GM21717 (cell line): ENCODE measurements at regions not wholly inside any gene's neighbourhood (a gene's known extent, or its start where the extent isn't known, plus 50 kb on each side); places are given as distances from the start of the nearest gene placed in this dataset.
A peak's percentile ranks its signal among the peaks of the same experiment; 100 is the strongest.

ENCODE experiments used
- ATAC-seq: cut with Tn5 transposase; IDR thresholded peaks from one replicate; pipeline ENCODE4 v1.9.1; 2021; ENCODE audit warnings: mild to moderate bottlenecking, moderate library complexity; ENCODE audit not compliant: unreplicated experiment

DNA sequence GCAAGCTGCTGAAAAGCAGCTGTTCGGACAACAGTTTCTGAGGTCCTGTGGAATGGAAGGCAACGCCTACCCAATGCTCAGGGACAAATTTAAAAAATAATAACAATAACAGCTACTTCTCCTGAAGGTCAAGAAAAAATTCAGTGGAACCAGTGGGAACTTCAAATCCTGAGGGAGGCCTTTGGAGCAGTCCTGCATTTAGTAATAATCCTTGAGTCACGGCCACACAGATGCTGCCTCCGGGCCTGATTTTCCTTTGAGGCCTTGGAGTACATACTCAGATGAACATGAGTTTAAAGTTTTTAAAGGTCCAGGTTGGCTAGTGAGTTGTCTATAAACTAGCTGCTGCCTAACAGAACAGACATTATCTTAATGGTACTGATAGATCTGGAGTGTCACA is 268.0 kb downstream of the MSRB3 start:
- no peak for ATAC-seq

DNA sequence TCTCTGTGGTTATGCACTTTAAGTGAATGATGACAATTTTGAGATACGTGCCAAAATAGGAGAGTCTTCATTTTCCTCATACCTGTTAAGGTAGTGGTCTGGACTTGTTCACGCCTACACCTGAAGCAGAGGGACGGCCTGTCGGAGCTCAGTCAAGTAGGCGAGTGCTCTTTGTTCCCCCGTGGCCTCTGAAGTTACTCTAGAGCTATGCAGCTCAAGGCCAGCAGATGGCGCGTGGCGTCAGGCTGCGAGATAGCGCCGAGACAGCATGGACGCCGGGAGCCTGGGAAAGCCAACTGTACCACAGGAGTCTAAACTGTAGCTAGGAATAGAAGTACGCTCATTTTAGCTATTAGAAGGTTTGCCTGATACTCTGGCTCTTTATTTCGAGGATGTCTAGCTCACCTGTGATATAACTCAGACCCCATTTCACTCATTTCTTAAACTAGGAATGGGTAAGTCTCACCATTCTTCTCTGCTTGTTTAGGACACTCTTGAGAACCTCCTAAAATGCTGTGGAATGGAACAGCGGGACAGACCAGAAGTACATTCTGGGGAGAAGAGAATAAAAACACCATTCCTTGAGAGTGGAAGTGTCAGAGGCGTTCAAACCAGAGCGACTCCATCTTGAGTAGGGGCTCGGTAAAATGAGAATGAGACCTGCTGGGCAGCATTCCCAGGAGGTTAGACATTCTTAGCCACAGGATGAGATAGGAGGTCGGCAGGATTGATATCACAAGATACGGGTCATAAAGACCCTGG is 267.4 kb upstream of the HMGA2 start:
- peak; percentile 98 for ATAC-seq

DNA sequence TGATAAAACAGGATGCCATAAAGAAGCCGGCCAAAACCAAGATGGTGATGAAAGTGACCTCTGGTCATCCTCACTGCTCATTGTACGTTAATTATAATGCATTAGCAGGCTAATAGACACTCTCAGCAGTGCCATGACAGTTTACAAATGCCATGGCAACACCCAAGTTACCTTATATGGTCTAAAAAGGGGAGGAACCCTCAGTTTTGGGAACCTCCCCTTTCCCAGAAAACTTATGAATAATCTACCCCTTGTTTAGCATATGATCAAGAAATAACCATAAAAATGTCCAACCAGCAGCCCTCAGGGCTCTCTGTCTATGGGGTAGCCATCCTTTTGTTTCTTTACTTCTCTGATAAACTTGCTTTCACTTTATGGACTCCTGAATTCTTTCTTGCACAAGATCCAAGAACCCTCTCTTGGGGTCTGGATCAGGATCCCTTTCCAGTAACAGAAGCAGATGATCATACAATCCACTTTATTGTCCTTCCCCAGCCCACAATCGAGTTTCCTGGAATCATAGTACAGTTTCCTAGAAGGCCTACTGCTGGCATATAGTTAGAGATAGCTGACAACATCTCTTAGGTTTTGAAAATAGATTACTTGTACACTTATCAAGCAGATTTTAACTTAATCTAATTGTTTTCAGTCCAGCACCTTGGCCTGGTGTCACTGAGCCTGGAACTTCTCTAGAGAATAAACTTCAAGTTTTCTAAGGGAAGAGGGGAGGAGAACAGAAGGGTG is 266.7 kb upstream of the HMGA2 start:
- ATAC-seq, result no peak

DNA sequence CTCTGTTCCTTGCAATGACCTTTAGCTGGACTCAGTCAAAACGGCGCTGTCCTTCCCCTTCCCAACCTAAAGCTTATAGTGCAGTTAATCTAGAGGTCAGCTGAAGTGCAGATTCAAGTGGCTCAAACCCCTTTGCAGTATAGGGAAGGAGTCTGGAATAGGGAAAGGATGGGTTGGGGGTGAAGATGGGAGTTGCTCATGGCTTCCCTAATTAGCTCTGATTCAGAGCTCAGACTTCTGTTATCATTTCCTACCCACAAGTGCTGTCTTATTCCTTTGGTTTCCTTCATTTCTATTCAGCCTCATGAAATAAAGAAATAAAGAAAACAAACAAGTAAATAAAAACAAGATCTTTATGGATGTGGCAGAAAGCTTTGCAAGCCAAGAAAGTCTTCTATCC is 264.0 kb upstream of the HMGA2 start:
- no peak for ATAC-seq

DNA sequence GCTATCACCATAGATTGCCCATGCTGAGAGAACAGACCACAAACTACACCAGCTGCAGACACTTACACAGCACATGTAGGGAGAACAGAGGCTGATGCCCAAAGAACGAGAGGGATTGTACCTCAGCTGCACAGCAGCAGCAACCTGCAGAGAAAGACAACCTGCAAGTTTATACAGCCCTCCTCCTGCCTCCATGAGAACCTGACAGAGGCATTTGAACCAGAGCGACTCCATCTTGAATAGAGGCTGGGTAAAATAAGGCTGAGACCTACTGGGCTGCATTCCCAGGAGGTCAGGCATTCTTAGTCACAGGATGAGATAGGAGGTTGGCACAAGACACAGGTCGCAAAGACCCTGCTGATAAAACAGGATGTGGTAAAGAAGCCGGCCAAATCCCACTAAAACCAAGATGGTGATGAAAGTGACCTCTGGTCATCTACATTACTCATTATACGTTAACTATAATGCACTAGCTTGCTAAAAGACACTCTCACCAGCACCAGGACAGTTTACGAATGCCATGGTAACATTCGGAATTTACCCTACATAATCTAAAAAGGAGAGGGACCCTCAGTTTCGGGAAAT is 262.4 kb upstream of the HMGA2 start:
- no peak for ATAC-seq

DNA sequence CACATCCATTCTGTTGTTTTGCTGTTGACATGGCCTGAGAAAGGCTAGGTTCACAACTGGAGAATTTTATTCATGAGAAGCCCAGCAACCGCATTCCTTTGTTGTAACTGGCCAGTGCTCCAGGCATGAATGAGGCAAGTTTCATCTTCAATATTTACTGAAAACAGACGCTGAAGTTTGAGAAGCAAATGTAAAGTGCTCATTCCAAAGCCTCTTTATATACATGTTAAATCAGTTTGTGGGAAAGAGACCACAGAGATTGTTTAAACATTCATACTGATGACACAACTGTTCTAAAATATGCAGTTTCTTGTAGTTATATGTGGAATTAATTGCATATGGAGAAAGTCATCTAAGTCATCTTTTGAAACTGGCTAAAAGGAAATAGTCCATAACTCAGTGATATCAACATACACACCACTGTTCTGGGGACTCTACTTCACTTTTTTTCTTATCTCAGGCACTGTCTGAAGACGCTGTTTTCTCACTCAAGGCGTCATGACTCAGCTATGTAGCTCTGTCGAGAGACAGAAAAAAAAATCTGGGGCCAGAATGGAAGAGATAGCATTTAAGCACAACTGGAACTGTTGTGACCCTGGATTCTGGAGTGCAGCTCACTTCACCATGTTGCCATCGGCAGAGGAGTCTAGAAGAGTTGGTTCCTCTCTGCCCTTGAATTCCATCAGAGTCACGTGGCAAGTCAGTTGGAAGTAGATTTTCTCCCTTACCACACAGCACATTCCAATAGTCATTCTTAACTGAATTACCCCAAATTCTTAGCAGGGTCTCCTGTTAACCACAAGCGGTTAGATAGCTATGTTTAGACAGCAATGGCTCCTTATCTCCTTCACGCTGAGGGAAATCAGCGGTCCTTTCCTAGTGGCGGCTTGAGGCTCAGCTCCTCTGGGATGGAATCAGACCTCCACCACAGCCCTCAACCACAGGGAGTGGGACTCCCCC is 258.4 kb upstream of the HMGA2 start:
- no peak for ATAC-seq

DNA sequence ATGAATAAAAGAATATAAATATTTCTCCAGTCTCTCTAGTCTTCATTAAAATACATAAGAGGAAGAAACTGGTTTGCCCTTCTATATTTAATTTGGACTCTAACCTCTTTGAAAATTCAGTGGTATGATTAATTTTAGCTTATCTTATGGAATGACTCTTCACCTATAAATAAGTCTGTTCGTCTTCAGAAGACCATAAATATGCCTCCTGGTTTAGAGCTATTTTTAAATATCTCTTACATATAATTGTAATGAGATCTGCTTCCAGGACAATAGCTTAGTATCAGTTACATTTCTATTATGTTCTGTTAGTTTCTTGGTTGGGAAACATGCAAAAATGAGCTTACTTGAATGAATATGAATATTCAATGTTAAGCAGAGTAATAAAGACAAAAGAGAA is 257.5 kb upstream of the HMGA2 start:
- ATAC-seq, result no peak

DNA sequence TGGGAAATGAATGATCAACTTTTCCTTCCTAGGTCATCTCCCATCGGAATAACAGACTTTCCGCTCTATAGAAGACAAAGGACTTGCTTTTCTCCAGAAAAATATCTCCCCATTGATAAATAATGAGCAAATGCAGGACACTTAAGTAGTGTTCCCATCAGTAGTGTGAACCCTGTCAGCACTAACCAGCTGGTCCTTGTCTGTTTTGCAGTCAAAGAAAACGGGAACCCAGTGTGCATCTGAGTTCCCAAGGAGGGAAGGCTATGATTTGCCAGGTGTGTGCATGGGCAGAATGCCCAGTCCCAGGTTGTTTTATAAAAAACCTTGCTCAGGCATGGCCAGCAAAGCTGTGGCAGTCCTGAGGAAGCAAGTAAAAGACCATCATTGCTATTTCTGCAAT is 256.5 kb upstream of the HMGA2 start:
- ATAC-seq, result no peak

DNA sequence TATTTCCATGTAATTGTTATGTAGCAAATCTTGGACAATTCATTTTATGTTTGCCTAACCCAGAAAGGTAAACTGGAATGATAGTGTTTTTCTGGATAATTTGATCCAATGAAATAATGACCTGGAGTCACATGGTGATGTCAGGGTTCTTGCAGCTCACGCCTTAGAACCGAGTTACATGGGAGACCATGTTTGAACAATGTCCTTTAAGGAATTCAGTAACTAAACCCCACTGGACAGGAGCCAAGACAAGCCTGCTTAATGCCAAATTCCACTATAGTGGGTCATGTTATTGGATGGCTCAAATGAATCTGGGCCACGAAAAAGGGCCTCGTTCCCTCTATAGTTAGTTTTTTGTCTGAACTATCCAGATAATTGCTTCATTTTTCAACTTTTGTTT is 255.8 kb upstream of the HMGA2 start:
- ATAC-seq, result no peak

DNA sequence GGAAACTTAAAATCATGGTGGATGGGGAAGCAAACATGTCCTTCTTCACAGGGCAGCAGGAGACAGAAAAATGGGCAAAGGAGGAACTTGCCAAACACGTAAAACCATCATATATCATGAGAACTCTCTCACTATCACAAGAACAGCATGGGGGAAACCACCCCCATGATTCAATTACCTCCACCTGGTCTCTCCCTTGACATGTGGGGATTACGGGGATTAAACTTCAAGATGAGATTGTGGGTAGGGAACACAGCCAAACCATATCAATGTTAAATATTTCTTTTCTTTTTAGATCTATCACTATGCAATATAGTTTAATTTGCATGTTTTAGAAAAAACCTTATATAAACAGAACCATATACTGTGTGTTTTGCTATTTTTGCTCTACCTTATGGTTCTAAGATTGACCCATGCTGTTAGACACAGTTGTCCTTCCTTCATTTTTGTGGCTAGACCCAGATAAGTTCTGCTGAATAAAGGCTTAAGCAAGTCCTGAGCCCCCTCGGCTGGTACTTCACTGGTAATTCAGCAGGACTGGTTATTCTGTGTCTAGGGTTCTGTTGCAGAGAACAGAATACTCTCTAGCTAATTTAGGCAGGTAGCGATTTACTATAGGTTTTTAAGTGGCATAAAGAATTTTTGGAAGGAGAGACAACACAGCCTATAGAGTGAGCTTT is 253.7 kb upstream of the HMGA2 start:
- no peak for ATAC-seq

DNA sequence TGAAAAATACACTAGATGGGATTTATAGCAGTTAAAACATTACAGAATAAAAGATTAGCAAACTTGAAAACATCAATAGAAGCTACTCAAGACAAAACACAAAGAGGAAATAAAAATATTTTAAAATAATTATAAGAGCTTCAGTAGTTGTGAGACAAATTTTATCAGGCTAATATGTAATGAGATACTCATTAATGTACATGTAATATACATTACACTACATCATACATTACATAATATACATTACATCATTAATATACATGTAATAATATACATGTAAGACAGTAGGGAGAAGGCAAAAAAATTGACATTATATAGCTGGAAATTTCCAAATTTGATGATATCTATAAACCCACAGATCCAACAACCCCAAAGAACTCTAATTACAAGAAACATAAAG is 249.4 kb upstream of the HMGA2 start:
- ATAC-seq, result no peak

DNA sequence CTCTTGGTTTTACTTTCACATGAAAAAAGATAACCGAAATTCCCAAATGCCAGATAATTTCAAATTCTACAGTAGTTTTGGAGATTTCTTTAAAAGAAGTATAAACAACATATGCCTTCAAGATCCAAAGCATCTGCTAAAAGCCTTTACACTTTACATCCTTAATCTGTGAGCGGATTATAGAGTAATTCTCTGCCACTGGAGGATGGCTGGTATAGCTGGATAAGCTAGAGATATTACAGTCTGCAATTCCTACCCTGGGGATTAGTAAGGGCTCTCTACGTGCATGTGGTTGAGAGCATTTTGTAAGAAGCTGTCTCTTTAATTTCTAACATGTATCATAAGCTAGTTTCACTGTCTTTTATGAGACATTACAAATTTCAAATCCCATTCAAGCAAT is 240.3 kb upstream of the HMGA2 start:
- no peak for ATAC-seq

DNA sequence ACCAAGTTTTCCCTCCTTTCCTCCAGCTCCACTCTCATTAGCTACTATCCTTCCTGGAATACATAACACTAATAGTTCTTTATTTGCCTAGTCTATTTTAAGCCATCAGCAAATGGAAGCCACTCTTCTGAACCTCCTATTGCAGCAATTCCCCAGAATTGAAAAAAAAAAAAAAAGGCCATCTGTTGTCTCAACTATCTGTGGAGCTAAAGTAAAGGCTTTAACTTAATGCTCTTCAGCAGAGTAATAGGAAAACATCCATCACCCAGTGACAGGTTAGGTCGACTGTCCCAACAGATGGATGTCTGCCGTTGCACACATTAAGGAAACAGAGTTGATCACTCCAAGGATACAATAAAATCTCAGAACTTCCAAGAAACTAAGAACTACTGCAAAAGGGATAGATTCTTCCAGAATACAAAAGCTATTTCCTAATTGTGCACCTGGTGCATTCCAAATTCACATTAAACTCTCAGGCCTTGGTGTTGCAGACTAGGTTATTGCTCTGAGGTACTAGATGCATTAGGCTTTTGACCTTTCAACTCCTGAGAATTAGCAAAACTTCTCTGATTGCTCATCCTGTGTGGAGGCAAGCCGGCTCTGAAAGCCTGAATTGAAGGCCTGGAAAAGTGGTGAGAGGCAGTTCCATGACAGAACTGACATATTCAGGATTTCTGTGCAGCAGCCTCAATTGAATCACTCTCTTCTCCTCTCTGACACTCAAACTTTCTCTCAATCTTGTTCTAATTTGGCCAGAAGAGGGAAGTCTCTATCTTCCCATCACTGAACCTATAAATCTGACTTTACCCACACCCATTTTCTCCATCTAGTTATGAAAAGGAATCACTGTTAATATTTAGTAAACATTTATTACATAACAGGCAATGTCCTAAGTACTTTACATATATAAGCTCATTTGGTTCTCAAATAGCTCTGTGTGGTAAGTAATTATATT is 238.4 kb upstream of the HMGA2 start:
- ATAC-seq, result no peak

DNA sequence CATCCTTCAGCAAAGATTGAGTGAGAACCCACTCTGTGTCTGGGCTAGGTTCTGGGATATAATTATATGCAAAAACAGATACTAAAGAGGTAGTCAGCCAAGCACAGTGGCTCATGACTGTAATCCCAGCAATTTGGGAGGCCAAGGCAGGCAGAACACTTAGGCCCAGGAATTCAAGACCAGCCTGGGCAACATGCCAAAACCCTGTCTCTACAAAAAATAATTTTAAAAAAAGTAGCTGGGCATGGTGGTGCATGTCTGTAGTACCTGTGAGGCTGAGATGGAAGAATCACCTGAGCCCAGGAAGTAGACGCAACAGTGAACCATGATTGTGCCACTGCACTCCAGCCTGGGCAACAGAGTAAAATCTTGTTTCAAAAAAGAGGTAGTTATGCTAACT is 237.5 kb upstream of the HMGA2 start:
- ATAC-seq, result no peak

DNA sequence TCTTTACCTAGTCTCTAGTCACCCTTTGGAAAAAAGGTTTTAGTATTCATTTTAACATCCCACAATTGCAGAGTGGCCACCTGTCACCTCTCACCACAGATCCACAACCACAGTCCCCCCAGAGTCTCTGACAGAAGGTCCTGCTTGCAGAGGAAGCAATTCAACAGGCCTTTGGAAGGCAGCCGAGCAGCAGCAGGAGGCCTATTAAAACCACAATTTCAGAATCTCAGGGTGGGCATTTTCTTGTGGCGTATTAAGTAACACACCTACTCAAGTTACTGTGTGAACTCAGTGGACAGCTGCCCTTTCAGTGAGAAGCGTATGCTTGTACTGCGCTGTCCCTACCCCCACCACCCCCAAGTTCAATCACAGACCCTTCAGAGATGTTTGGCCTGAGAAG is 234.0 kb upstream of the HMGA2 start:
- ATAC-seq, result no peak

DNA sequence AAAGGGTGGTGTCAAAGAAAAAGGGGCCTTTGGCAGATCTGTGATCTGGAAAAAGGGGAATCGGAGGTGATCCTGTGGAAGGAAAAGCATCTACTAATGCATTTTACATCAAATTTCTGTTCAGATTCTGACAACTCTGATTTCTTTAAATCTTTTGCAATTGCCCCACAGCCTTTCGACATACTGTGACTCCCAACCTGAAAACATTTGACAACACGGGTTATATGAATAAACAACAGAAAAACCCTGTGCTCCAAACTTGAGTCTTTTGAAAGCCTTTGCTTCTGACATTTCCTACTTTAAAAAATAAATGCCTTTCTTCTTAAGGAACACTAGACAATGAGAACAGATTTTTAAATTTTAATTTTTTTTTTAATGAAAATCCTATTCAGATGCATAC is 231.9 kb upstream of the HMGA2 start:
- no peak for ATAC-seq

DNA sequence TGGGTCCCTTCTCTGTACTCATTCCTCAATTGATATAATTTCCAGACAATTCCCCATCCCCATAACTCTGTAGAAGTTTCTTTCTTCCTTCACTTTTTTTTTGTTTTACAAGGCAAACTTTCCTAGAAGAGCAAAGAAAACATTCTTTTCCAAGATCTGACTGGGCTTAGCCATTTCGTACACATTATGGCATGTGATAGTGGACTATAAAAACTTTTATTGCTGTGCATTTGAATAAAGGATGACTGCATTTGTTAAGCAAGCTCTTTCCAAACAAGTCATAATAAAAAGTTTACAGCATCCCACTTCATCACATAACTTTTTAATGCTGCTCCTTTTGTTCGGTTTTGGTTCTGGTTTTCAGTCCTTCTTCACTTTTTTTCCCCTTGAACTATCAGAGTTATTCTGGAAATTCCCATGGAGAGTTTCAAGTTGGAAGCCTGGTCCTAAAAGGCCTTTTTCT is 231.0 kb upstream of the HMGA2 start:
- ATAC-seq, result no peak

DNA sequence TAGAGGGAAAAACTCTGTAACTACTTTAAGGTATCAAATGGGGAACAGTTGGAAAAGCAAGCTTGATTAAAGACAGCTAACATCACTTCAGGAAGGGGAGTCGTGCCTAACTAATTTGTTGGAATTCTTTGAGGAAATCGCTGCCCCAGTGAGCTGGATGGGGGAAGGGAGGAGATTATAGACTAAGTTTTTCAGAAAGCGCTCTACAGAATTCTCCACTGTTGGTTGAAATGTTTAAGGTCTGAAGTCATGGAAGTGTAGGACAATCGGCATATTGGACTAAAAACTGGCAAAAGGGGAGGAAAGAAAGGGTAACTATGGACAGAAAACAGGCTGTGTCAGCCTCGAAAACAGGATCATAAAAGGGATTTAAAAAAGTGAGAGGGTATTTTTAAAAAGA is 229.9 kb upstream of the HMGA2 start:
- no peak for ATAC-seq

DNA sequence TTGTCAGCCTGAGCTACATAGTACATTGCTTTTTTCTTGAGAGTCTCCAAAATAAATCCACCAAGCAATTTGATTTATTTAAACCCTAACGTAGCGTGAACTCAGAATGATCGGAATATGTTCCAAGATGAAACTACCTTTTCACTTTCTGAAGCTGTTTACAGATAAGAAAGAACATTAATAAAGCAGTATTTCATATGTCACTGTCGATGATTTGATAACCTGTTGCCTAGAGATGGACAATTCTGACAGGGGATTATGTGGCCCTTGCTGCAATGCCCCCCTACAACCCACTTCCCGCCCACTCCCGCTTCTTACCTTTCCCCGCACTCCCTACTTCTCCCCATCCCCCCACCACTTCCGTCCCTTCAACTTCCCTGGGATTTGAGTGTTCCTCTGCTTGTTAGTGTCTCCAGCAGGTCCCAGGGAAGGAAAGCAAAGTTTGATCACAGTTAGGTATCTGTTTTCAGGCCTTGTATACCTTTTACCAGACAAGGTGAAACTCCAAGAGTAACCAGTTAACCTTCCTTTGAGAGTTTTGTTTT is 229.2 kb upstream of the HMGA2 start:
- ATAC-seq, result no peak
